Hepatic stellate cell (primary cell): ENCODE measurements at regions not wholly inside any gene's neighbourhood (a gene's known extent, or its start where the extent isn't known, plus 50 kb on each side); places are given as distances from the start of the nearest gene placed in this dataset.

ENCODE experiments used
- DNase-seq: peaks from one replicate; pipeline ENCODE4 v3.0.0; 2011; ENCODE audit warnings: low spot score

GRCh38 chr17:12588531-12588930 is 77.2 kb upstream of the MYOCD start:
- no peak for DNase-seq

GRCh38 chr17:12590417-12590816 is 75.3 kb upstream of the MYOCD start:
- DNase-seq: no peak

GRCh38 chr17:12591021-12591735 is 74.5 kb upstream of the MYOCD start:
- peak; percentile 36 for DNase-seq

GRCh38 chr17:12592941-12593340 is 72.7 kb upstream of the MYOCD start:
- DNase-seq: no peak

GRCh38 chr17:12596961-12597360 is 68.7 kb upstream of the MYOCD start:
- no peak for DNase-seq

- no peak for DNase-seq
Measured at GRCh38 chr17:12597895-12598294, 67.8 kb upstream of the MYOCD start.

- peak; percentile 41 for DNase-seq
Measured at GRCh38 chr17:12599186-12599920, 66.3 kb upstream of the MYOCD start.

- DNase-seq: no peak
Measured at GRCh38 chr17:12600349-12600748, 65.3 kb upstream of the MYOCD start.

GRCh38 chr17:12603566-12603965 is 62.1 kb upstream of the MYOCD start:
- DNase-seq: no peak

GRCh38 chr17:12605222-12605621 is 60.5 kb upstream of the MYOCD start:
- no peak for DNase-seq

- DNase-seq: peak; percentile 68
Measured at GRCh38 chr17:12613566-12613965, 52.1 kb upstream of the MYOCD start.
